ENCODE measurements at regions not wholly inside any gene's neighbourhood (a gene's known extent, or its start where the extent isn't known, plus 50 kb on each side); places are given as distances from the start of the nearest gene placed in this dataset.

DNA sequence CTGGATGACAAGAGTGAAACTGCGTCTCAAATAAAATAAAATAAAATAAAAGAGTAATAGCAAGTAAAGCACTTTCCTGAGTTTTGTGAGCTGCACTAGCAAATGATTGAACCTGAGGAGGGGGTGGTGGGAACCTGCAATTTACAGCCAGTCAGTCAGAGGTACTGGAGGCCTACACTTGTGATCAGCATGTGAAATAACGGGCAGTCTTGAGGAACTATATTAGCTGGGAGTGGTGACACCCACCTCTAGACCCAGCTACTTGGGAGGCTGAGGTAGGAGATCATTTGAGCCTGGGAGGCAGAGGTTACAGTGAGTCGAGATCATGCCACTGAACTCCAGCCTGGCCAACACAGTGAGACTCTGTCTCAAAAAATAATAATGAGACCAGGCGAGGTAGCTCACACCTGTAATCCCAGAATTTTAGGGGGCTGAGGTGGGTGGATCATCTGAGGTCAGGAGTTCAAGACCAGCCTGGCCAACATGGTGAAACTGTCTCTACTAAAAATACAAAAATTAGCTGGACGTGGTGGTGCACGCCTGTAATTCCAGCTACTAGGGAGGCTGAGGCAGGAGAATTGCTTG, 537.1 kb upstream of the HTR2C start:
- TF ChIP-seq EP300 (conservative IDR thresholded peaks at IDR 0.05; ENCODE audit: poor library complexity, severe bottlenecking) (no peak), EZH2 (IDR thresholded peaks at IDR 0.05; ENCODE audit: borderline replicate concordance, insufficient read depth, low read length, poor library complexity, severe bottlenecking) (no peak), RAD21 (conservative IDR thresholded peaks at IDR 0.05) (no peak)
